ENCODE measurements at regions not wholly inside any gene's neighbourhood (a gene's known extent, or its start where the extent isn't known, plus 50 kb on each side); places are given as distances from the start of the nearest gene placed in this dataset.
"Not testable (repeated sequence)": the region's sequence is repeated elsewhere in the genome, so short reads cannot be mapped to it uniquely, and the experiment has no call there.

DNA sequence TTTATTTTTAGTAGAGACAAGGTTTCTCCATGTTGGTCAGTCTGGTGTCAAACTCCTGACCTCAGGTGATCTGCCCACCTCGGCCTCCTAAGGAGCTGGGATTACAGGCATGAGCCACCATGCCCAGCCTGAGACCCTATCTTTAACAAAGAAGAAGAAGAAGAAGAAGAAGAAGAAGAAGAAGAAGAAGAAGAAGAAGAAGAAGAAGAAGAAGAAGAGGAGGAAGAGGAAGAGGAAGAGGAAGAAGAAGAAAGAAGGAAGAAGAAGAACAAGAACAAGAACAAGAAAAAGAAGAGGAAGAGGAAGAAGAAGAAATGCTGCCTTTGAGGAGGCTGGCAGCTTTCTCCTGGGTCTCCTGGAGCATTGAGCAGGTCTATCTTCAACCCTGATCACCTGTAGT, 64.9 kb upstream of the ATP2B4 start:
- in situ Hi-C loops (cut with MboI); BruUV-seq (replicated peaks); H2AFZ ChIP-seq (ENCODE audit: low read depth, low read length); DNase-seq (ENCODE audit: extremely low read depth in 1 of 4, low spot score in 3 of 4); CTCF ChIA-PET (ENCODE audit: low intra/inter-chr PET ratio); H3K9me1 ChIP-seq (ENCODE audit: control insufficient read depth, insufficient read depth, low read length); H4K20me1 ChIP-seq (replicated peaks; ENCODE audit: control insufficient read depth, insufficient read depth, low read length); H3K9me3 ChIP-seq (replicated peaks; ENCODE audit: control insufficient read depth, insufficient read depth, low read depth, low read length); FAIRE-seq; H3K4me1 ChIP-seq (replicated peaks in 1 of 2; ENCODE audit: control insufficient read depth in 2 of 2, insufficient read depth in 2 of 2, low read length in 2 of 2); H3K36me3 ChIP-seq (ENCODE audit: control insufficient read depth, insufficient read depth, low read length); ATAC-seq; H3K4me3 ChIP-seq; H3K9ac ChIP-seq (ENCODE audit: insufficient read depth in 1 of 2, low read depth in 2 of 2, low read length in 2 of 2); H3K27ac ChIP-seq (ENCODE audit: extremely low read depth, low read depth, low read length); H3K4me2 ChIP-seq (ENCODE audit: insufficient read depth, low read length); H3K79me2 ChIP-seq (ENCODE audit: control insufficient read depth, insufficient read depth, low read length); intact Hi-C loops (cut with micrococcal nuclease): not testable (repeated sequence)
- WGBS (ENCODE audit: insufficient coverage, low coverage, missing lambda C conversion rate) = 0% methylated on average over 1 of the region's 1 CpG
- peaks cover 42 to 55% of the 10 kb centered on the region in 2 experiments for H3K27me3 ChIP-seq (ENCODE audit: control insufficient read depth in 2 of 2, insufficient read depth in 2 of 2, low read length in 2 of 2)
- POLR2A ChIA-PET = interaction anchor here (1.5 kb wide), 1 partner anchor 23 kb away, joined by 8 read pairs; no protein-coding TSS in a partner anchor
- TF ChIP-seq, protein P1, sequence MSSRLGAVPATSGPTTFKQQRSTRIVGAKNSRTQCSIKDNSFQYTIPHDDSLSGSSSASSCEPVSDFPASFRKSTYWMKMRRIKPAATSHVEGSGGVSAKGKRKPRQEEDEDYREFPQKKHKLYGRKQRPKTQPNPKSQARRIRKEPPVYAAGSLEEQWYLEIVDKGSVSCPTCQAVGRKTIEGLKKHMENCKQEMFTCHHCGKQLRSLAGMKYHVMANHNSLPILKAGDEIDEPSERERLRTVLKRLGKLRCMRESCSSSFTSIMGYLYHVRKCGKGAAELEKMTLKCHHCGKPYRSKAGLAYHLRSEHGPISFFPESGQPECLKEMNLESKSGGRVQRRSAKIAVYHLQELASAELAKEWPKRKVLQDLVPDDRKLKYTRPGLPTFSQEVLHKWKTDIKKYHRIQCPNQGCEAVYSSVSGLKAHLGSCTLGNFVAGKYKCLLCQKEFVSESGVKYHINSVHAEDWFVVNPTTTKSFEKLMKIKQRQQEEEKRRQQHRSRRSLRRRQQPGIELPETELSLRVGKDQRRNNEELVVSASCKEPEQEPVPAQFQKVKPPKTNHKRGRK (tag; IDR thresholded peaks at IDR 0.05) = peak; percentile 58

DNA sequence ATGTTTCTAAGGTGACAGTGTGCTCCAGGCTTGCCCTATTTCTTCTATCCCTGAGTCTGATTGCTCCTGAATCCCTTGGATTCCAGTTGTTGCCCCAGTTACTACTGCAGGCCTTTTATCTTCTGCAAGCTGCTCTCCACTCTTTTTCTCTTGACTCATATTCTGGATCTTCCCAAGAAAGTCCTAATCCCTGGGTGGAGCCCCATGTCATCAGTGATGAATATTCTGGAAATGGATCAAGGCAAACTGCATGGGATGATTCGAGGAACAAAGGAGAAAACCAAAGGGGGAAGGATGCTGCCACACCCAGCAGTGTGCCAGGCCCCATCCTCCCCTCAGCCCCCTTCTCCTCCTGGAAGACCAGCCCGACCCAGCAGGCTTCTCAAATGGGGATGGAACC, 63.3 kb upstream of the ATP2B4 start:
- Histone ChIP-seq H2AFZ (ENCODE audit: low read depth, low read length) (no peak overlapping the region), H3K27me3 (ENCODE audit: control insufficient read depth in 2 of 2, insufficient read depth in 2 of 2, low read length in 2 of 2) (peaks cover 38 to 50% of the 10 kb centered on the region in 2 experiments), H3K9me1 (ENCODE audit: control insufficient read depth, insufficient read depth, low read length) (no peaks in the 10 kb centered on the region), H4K20me1 (replicated peaks; ENCODE audit: control insufficient read depth, insufficient read depth, low read length) (peaks cover 3% of the 10 kb centered on the region; the same call in 1 of the 2 replicates), H3K4me2 (ENCODE audit: insufficient read depth, low read length) (no peak overlapping the region), H3K4me3 (no peak overlapping the region), H3K79me2 (ENCODE audit: control insufficient read depth, insufficient read depth, low read length) (no peaks in the 10 kb centered on the region), H3K9ac (ENCODE audit: insufficient read depth in 1 of 2, low read depth in 2 of 2, low read length in 2 of 2) (no peak overlapping the region), H3K27ac (ENCODE audit: extremely low read depth, low read depth, low read length) (no peak overlapping the region), H3K4me1 (replicated peaks in 1 of 2; ENCODE audit: control insufficient read depth in 2 of 2, insufficient read depth in 2 of 2, low read length in 2 of 2) (no peaks in the 10 kb centered on the region), H3K36me3 (ENCODE audit: control insufficient read depth, insufficient read depth, low read length) (no peaks in the 10 kb centered on the region), H3K9me3 (replicated peaks; ENCODE audit: control insufficient read depth, insufficient read depth, low read depth, low read length) (no peaks in the 10 kb centered on the region)
- POLR2A ChIA-PET = interaction anchor here (1.0 kb wide), 1 partner anchor 10 kb away, joined by 6 read pairs; no protein-coding TSS in a partner anchor
- intact Hi-C loops (cut with micrococcal nuclease) (no loop called here), in situ Hi-C loops (cut with MboI) (no loop called here)
- CTCF ChIA-PET (ENCODE audit: low intra/inter-chr PET ratio) = no interaction called here
- DNase-seq (ENCODE audit: extremely low read depth in 1 of 4, low spot score in 3 of 4) (no peak), ATAC-seq (no peak), FAIRE-seq (no peak)
- WGBS (ENCODE audit: insufficient coverage, low coverage, missing lambda C conversion rate) = 0% methylated on average over 2 of the region's 2 CpGs
- no TSS peak for BruUV-seq (replicated peaks)
- TF ChIP-seq ILF3 (IDR thresholded peaks at IDR 0.05; ENCODE audit: borderline replicate concordance) (no peak), LEF1 (IDR thresholded peaks at IDR 0.05) (no peak), ZNF778 (CRISPR knock-in tag; IDR thresholded peaks at IDR 0.05) (no peak), TCF7 (IDR thresholded peaks at IDR 0.05; ENCODE audit: borderline replicate concordance) (no peak), ETV1 (tag; conservative IDR thresholded peaks at IDR 0.05; ENCODE audit: low read depth) (no peak), SREBF2 (CRISPR knock-in tag; IDR thresholded peaks at IDR 0.05) (no peak)
- TF ChIP-seq, protein P2, sequence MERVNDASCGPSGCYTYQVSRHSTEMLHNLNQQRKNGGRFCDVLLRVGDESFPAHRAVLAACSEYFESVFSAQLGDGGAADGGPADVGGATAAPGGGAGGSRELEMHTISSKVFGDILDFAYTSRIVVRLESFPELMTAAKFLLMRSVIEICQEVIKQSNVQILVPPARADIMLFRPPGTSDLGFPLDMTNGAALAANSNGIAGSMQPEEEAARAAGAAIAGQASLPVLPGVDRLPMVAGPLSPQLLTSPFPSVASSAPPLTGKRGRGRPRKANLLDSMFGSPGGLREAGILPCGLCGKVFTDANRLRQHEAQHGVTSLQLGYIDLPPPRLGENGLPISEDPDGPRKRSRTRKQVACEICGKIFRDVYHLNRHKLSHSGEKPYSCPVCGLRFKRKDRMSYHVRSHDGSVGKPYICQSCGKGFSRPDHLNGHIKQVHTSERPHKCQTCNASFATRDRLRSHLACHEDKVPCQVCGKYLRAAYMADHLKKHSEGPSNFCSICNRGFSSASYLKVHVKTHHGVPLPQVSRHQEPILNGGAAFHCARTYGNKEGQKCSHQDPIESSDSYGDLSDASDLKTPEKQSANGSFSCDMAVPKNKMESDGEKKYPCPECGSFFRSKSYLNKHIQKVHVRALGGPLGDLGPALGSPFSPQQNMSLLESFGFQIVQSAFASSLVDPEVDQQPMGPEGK (CRISPR knock-in tag; IDR thresholded peaks at IDR 0.05; ENCODE audit: borderline replicate concordance) = no peak
- TF ChIP-seq, protein P3, sequence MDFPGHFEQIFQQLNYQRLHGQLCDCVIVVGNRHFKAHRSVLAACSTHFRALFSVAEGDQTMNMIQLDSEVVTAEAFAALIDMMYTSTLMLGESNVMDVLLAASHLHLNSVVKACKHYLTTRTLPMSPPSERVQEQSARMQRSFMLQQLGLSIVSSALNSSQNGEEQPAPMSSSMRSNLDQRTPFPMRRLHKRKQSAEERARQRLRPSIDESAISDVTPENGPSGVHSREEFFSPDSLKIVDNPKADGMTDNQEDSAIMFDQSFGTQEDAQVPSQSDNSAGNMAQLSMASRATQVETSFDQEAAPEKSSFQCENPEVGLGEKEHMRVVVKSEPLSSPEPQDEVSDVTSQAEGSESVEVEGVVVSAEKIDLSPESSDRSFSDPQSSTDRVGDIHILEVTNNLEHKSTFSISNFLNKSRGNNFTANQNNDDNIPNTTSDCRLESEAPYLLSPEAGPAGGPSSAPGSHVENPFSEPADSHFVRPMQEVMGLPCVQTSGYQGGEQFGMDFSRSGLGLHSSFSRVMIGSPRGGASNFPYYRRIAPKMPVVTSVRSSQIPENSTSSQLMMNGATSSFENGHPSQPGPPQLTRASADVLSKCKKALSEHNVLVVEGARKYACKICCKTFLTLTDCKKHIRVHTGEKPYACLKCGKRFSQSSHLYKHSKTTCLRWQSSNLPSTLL (IDR thresholded peaks at IDR 0.05) = no peak

All from K562 (cell line).